Endothelial cell (in vitro differentiated cells): ENCODE measurements at regions not wholly inside any gene's neighbourhood (a gene's known extent, or its start where the extent isn't known, plus 50 kb on each side); places are given as distances from the start of the nearest gene placed in this dataset.

Experiments used
- DNase-seq: peaks from one replicate; pipeline ENCODE4 v3.0.0; 2021; ENCODE audit warnings: low spot score
- H3K27ac Mint-ChIP-seq: one replicate; pipeline ENCODE4 v1.8.0; 2021; ENCODE audit warnings: mixed read lengths, inconsistent platforms; ENCODE audit not compliant: unreplicated experiment
- H3K27me3 Mint-ChIP-seq: one replicate; pipeline ENCODE4 v1.8.0; 2021; ENCODE audit warnings: mild to moderate bottlenecking, moderate library complexity, mixed read lengths, inconsistent platforms; ENCODE audit not compliant: unreplicated experiment
- H3K36me3 Mint-ChIP-seq: one replicate; pipeline ENCODE4 v1.8.0; 2021; ENCODE audit warnings: mild to moderate bottlenecking, low read depth, mixed read lengths, inconsistent platforms; ENCODE audit not compliant: unreplicated experiment
- H3K4me1 Mint-ChIP-seq: one replicate; pipeline ENCODE4 v1.8.0; 2021; ENCODE audit warnings: mild to moderate bottlenecking, mixed read lengths, inconsistent platforms; ENCODE audit not compliant: unreplicated experiment
- H3K4me3 Mint-ChIP-seq: one replicate; pipeline ENCODE4 v1.8.0; 2021; ENCODE audit warnings: mild to moderate bottlenecking, mixed read lengths, inconsistent platforms; ENCODE audit not compliant: unreplicated experiment
- H3K9me3 Mint-ChIP-seq: one replicate; pipeline ENCODE4 v1.8.0; 2021; ENCODE audit warnings: mixed read lengths, inconsistent platforms; ENCODE audit not compliant: unreplicated experiment
- CTCF ChIP-seq: fragments of 200-600 bp; sonication (generic); IDR thresholded peaks from one replicate; pipeline ENCODE4 v1.5.0; 2021; ENCODE audit warnings: antibody characterized with exemption; ENCODE audit not compliant: unreplicated experiment

- H3K36me3 Mint-ChIP-seq, result no peaks in the 10 kb centered on the region
- H3K4me1 Mint-ChIP-seq, result no peaks in the 10 kb centered on the region
- no peak for DNase-seq
- H3K27ac Mint-ChIP-seq, result no peak overlapping the region
- TF ChIP-seq CTCF, result no peak
- H3K4me3 Mint-ChIP-seq, result no peak overlapping the region
- H3K27me3 Mint-ChIP-seq, result peaks cover 2% of the 10 kb centered on the region
- no peaks in the 10 kb centered on the region for H3K9me3 Mint-ChIP-seq
Observed at GRCh38 chr7:22055226-22055625, 109.5 kb upstream of the CDCA7L start.

GRCh38 chr7:22052674-22053365 is 107.1 kb upstream of the CDCA7L start:
- Mint-ChIP-seq H3K36me3 (no peaks in the 10 kb centered on the region), H3K9me3 (no peaks in the 10 kb centered on the region), H3K27me3 (no peaks in the 10 kb centered on the region), H3K4me1 (no peaks in the 10 kb centered on the region), H3K27ac (no peak overlapping the region), H3K4me3 (no peak overlapping the region)
- TF ChIP-seq CTCF, result no peak
- DNase-seq, result no peak

- no peak overlapping the region for H3K4me3 Mint-ChIP-seq
- H3K27ac Mint-ChIP-seq, result no peak overlapping the region
- no peaks in the 10 kb centered on the region for H3K27me3 Mint-ChIP-seq
- no peaks in the 10 kb centered on the region for H3K4me1 Mint-ChIP-seq
- no peak for DNase-seq
- no peaks in the 10 kb centered on the region for H3K36me3 Mint-ChIP-seq
- H3K9me3 Mint-ChIP-seq, result no peaks in the 10 kb centered on the region
- TF ChIP-seq CTCF, result no peak
Observed at GRCh38 chr7:22051886-22052673, 106.4 kb upstream of the CDCA7L start.

- no peak for TF ChIP-seq CTCF
- no peak for DNase-seq
- no peaks in the 10 kb centered on the region for H3K4me1 Mint-ChIP-seq
- no peak overlapping the region for H3K4me3 Mint-ChIP-seq
- H3K27ac Mint-ChIP-seq, result no peak overlapping the region
- no peaks in the 10 kb centered on the region for H3K36me3 Mint-ChIP-seq
- H3K27me3 Mint-ChIP-seq, result no peaks in the 10 kb centered on the region
- no peaks in the 10 kb centered on the region for H3K9me3 Mint-ChIP-seq
Observed at GRCh38 chr7:22049766-22050500, 104.2 kb upstream of the CDCA7L start.
